GM18505 (cell line): ENCODE measurements at regions not wholly inside any gene's neighbourhood (a gene's known extent, or its start where the extent isn't known, plus 50 kb on each side); places are given as distances from the start of the nearest gene placed in this dataset.

ENCODE experiments used
- ATAC-seq: cut with Tn5 transposase; IDR thresholded peaks from one replicate; pipeline ENCODE4 v1.9.1; 2021; ENCODE audit not compliant: unreplicated experiment
- POLR2A ChIP-seq: IDR thresholded peaks from 4 replicates; pipeline ENCODE4 v1.6.1; 2011; ENCODE audit warnings: borderline replicate concordance; ENCODE audit not compliant: insufficient read depth, insufficient read length; ENCODE audit errors: extremely low read depth

- TF ChIP-seq POLR2A: no peak
- no peak for ATAC-seq
Observed at GRCh38 chr1:162983671-162984425, 85.3 kb upstream of the RGS4 start.

- no peak for ATAC-seq
Observed at GRCh38 chr1:162982364-162982763, 86.8 kb upstream of the RGS4 start.

GRCh38 chr1:162977944-162978568, 91.1 kb upstream of the RGS4 start:
- no peak for TF ChIP-seq POLR2A
- no peak for ATAC-seq

More at GRCh38 chr1:162982364-162982763, 86.8 kb upstream of the RGS4 start:
- no peak for TF ChIP-seq POLR2A

- no peak for TF ChIP-seq POLR2A
- ATAC-seq: no peak
Observed at GRCh38 chr1:162976628-162977027, 92.5 kb upstream of the RGS4 start.

- ATAC-seq: no peak
- TF ChIP-seq POLR2A: no peak
Observed at GRCh38 chr1:162974810-162975209, 94.4 kb upstream of the RGS4 start.

- no peak for TF ChIP-seq POLR2A
- no peak for ATAC-seq
Observed at GRCh38 chr1:162973381-162973795, 95.8 kb upstream of the RGS4 start.

GRCh38 chr1:162972773-162973172, 96.4 kb upstream of the RGS4 start:
- ATAC-seq: no peak
- no peak for TF ChIP-seq POLR2A

GRCh38 chr1:162970021-162970420, 99.1 kb upstream of the RGS4 start:
- TF ChIP-seq POLR2A: no peak
- no peak for ATAC-seq

GRCh38 chr1:162966613-162967012, 102.5 kb upstream of the RGS4 start:
- ATAC-seq: no peak

GRCh38 chr1:162964901-162965300, 103.9 kb upstream of the CCDC190 start:
- no peak for TF ChIP-seq POLR2A
- ATAC-seq: no peak

More at GRCh38 chr1:162966613-162967012, 102.5 kb upstream of the RGS4 start:
- no peak for TF ChIP-seq POLR2A

GRCh38 chr1:162956922-162957321, 95.9 kb upstream of the CCDC190 start:
- no peak for ATAC-seq

GRCh38 chr1:162954824-162955223, 93.8 kb upstream of the CCDC190 start:
- no peak for TF ChIP-seq POLR2A

More at GRCh38 chr1:162956922-162957321, 95.9 kb upstream of the CCDC190 start:
- TF ChIP-seq POLR2A: no peak

GRCh38 chr1:162952956-162953355, 92.0 kb upstream of the CCDC190 start:
- ATAC-seq: no peak
- TF ChIP-seq POLR2A: no peak

More at GRCh38 chr1:162954824-162955223, 93.8 kb upstream of the CCDC190 start:
- no peak for ATAC-seq

- ATAC-seq: peak; percentile 97
- no peak for TF ChIP-seq POLR2A
Observed at GRCh38 chr1:162951553-162952315, 90.8 kb upstream of the CCDC190 start.

GRCh38 chr1:162950187-162950586, 89.2 kb upstream of the CCDC190 start:
- TF ChIP-seq POLR2A: no peak
- no peak for ATAC-seq
